ENCODE measurements at regions not wholly inside any gene's neighbourhood (a gene's known extent, or its start where the extent isn't known, plus 50 kb on each side); places are given as distances from the start of the nearest gene placed in this dataset.

- no peak for DNase-seq
Observed at GRCh38 chrX:39971760-39972159, 126.0 kb downstream of the BCOR start.

- DNase-seq = no peak
Observed at GRCh38 chrX:39972340-39972739, 125.4 kb downstream of the BCOR start.

DNA sequence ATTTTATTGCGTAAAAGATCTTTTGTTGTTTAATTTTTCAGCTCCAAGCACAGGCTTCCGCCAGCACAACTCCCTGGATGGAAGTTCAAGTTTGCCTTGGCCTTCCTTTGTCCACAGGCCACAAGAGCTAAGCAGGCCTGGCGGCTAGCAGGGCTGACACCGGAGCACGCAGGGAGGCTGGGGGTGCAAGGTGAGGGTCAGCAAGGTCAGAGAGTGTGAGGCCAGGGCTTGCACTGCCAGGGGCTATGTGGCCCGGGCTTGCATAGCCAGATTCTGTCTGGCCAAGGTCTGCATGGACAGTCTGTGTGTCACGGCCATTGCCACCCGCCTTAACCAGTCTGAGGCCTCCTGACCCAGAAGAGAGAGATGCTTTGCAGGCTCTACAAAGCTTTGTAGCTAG lies 123.9 kb downstream of the BCOR start:
- DNase-seq = no peak

DNA sequence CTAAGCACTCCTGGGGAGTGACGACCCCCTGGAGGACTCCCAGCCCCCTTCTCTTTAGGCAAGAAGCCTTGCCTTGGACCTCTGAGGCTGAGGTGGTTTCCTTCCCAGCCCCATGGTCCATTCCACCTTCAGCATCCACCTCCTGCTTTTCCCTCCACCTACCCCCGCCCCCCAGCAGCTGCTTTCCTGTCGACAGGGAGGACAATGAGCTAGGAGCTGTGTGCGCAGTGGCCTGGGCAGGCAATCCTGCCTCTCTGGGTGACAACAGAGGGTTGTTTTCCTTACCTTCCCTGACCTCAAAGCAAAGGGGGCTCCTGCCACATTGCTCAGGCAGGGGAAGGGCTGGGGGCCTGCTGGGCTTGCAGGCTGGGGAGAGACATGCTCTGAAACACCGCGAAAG lies 123.5 kb downstream of the BCOR start:
- DNase-seq = no peak

GRCh38 chrX:39975101-39975925 lies 122.4 kb downstream of the BCOR start:
- no peak for DNase-seq

- no peak for DNase-seq
Observed at GRCh38 chrX:39981946-39982345, 115.8 kb downstream of the BCOR start.

GRCh38 chrX:39982948-39983347 lies 114.8 kb downstream of the BCOR start:
- no peak for DNase-seq

DNA sequence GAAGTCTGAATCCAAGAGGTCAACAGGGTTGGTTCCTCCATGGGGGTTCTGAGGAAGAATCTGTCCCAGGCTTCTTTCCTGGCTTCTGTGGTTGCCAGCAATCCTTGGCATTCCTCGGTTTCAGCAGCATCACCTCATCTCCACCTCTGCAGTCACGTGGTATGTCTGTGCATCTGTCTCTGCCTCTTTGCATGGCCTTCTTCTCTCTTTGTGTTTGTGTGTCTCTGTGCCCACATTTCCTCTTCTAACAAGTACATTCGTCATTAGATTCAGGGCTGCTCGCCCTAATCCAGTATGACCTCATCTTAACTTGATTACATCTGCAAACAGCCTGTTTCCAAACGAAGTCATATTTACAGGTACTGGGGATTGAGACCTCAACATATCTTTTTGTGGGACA lies 114.0 kb downstream of the BCOR start:
- no peak for DNase-seq

- no peak for DNase-seq
Observed at GRCh38 chrX:39984191-39984956, 113.4 kb downstream of the BCOR start.

DNA sequence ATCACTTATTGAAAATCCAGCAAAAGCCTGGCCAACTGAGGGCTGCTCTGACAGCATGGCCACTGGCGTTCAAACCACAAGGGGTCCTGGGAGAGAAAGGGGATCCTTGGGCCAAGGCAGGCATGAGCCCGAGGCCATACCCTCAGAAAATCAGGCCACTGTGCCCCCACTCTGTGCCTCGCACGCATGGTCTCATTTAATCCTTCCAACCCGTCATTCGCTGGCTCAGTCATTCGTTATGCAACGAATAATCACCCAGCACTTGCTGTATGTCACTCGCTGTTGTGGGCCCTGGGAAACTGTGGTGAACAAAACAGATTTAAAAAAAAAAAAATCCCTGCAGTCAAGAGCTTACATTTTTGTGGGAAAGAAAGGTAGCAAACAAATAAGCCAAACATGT lies 112.7 kb downstream of the BCOR start:
- DNase-seq = no peak

- no peak for DNase-seq
Observed at GRCh38 chrX:39985551-39985950, 112.2 kb downstream of the BCOR start.

DNA sequence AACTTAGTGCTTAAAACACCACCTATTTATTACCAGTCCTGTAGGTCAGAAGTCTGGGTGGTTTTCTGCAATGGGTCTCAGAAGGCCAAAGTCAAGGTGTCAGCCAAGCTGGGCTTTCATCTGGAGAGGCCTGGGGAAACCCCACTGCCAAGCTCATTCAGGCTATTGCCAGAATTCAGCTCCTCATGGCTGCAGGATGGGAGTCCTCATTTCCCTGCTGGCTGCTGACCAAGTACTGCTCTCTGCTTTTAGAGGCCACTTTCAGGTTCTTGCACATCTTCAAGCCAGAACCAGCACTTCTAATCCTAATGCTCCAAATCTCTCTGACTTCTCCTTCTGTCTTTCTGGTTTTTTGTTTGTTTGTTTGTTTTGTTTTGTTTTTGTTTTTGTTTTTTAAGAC lies 109.3 kb downstream of the BCOR start:
- DNase-seq = no peak

- no peak for DNase-seq
Observed at GRCh38 chrX:39990388-39990787, 107.4 kb downstream of the BCOR start.

DNA sequence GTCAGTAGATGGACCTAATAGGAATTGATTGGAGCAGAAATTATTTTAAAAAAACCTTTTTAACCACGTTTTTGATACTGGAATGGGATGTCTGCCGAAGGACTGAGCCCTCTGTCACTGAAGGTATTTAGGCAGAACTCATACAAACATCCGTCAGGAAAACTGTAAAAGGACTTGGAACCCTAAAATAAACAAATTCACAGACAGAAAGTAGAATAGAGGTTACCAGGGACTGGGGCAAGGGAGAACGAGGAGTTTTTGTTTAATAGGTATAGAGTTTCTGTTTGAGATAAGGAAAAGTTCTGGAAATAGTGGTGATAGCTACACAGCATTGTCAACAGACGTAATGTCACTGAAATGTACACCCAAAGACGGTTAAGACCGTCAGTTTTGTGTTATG lies 105.5 kb downstream of the BCOR start:
- DNase-seq = no peak

DNA sequence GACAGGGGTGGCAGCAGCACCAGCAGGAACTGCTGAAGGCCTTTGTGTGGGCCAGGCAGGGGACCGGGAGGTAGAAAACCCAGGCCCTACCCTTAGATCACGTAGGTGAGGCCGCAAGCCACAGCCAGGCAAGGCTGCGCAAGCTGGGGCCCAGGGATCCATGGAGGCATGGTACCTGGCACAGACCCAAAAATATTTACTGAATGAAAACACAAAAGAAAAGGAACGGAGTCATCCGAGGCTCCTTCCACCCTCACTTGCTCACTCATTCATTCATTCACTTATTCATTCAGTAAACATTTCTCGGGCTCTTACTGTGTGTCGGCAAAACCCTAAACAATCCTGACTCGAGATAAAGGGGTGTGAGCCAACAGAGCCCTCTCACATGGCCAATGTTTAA lies 102.3 kb downstream of the BCOR start:
- no peak for DNase-seq

DNA sequence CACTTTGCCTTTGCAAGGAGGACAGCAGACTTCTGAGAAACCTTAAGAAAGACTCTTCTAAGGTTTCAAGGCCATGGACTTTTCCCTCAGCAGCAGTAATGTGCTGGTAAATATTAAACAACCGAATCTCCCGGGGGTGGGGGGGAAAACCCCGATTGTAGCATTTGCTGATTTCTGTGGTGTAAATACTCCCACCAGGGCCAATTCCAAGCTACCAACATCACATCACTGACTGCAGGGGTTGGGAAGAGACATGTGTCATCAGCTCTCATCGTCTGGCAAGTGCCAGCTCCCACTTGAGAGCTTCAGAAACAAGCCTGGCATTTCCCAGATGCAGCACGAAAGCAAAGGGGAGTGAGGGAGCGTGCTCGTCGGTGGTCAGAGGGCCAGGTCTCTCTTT lies 101.2 kb downstream of the BCOR start:
- DNase-seq = no peak

DNA sequence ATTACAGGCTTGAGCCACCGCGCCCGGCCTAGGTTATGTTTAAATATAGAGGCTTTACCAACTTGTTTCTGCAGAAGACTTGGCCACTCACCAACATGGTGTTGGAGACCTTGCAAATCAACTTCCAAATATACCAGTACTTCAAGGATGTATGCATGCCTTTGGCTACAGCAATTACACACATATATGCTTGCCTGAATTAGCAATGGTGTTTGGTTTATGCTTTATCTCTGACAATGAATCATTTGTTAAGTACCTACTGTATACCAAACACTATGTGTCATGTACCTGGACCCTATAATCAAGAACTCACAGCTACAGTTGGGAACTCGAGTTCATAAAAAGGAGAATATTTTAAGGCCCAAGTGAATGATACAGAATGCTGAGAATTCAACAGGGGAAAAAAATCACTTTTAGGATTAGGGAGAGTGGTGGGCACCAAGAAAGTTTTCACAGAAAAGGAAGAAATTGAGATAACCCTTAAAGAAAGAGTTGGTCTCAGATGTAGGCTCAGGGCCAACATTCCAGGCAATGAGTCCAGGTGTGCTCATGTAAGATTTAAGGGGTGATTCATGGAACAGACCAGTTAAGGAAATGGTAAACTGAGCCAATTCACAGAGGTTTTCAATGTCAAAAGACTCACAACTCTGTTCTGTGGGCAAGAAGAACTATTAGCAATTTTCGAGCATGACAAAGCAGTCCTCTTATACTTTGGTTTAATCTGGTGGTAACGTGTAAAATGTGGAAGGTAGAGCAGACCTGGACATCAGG lies 98.9 kb downstream of the BCOR start:
- DNase-seq = no peak

Measured in effector CD8-positive, alpha-beta T cell (primary cell).